ENCODE measurements at regions not wholly inside any gene's neighbourhood (a gene's known extent, or its start where the extent isn't known, plus 50 kb on each side); places are given as distances from the start of the nearest gene placed in this dataset.

DNA sequence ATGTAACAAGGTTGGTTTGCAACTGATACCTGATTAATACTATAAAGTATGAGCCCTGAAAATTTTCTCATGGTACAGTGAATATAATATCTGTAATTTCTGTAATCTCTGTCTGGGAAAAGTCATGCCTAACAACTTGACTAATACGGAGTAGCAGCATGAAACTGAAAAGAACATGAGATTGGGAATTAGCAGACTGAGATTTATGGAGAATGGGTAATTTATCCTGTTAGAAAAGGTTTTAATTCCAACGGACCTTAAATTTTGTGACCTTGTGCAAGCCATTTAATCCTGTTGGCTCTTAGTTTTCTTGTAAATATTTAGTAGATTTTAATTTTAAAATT is 90.2 kb upstream of the CMC1 start:
- TF ChIP-seq, protein P1, sequence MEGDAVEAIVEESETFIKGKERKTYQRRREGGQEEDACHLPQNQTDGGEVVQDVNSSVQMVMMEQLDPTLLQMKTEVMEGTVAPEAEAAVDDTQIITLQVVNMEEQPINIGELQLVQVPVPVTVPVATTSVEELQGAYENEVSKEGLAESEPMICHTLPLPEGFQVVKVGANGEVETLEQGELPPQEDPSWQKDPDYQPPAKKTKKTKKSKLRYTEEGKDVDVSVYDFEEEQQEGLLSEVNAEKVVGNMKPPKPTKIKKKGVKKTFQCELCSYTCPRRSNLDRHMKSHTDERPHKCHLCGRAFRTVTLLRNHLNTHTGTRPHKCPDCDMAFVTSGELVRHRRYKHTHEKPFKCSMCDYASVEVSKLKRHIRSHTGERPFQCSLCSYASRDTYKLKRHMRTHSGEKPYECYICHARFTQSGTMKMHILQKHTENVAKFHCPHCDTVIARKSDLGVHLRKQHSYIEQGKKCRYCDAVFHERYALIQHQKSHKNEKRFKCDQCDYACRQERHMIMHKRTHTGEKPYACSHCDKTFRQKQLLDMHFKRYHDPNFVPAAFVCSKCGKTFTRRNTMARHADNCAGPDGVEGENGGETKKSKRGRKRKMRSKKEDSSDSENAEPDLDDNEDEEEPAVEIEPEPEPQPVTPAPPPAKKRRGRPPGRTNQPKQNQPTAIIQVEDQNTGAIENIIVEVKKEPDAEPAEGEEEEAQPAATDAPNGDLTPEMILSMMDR (IDR thresholded peaks at IDR 0.05; ENCODE audit: borderline replicate concordance, extremely low read depth, low read length, poor library complexity, severe bottlenecking): no peak
- no peak for TF ChIP-seq EZH2 (IDR thresholded peaks at IDR 0.05; ENCODE audit: borderline replicate concordance, low read depth, low read length, severe bottlenecking)

All from DND-41 (cell line).